ENCODE measurements at regions not wholly inside any gene's neighbourhood (a gene's known extent, or its start where the extent isn't known, plus 50 kb on each side); places are given as distances from the start of the nearest gene placed in this dataset.
"Not testable (repeated sequence)": the region's sequence is repeated elsewhere in the genome, so short reads cannot be mapped to it uniquely, and the experiment has no call there.

- H4K91ac ChIP-seq (replicated peaks; ENCODE audit: insufficient read length, low read length); H3K9me3 ChIP-seq (ENCODE audit: insufficient read depth in 2 of 2, low read depth in 1 of 2, low read length in 1 of 2); DNase-seq (ENCODE audit: low read depth in 1 of 2, low spot score in 2 of 2): not testable (repeated sequence)
Observed at GRCh38 chr3:20370273-20371063, 184.5 kb upstream of the SGO1 start.

More at GRCh38 chr3:20370273-20371063, 184.5 kb upstream of the SGO1 start:
- FAIRE-seq; H3K23ac ChIP-seq (ENCODE audit: insufficient read length); POLR2A ChIA-PET (ENCODE audit: partially characterized antibody); H2AK5ac ChIP-seq (ENCODE audit: low read depth, low read length); H3K27me3 ChIP-seq (replicated peaks in 1 of 4; ENCODE audit: control insufficient read depth in 3 of 4, extremely low read depth in 1 of 4, insufficient read depth in 3 of 4, low read length in 3 of 4); H4K20me1 ChIP-seq (replicated peaks in 1 of 2; ENCODE audit: control insufficient read depth in 1 of 2, insufficient read depth in 2 of 2, low read length in 2 of 2); H3K4me1 ChIP-seq (replicated peaks in 1 of 4; ENCODE audit: control insufficient read depth in 3 of 4, insufficient read depth in 4 of 4, low read length in 3 of 4); H3K9ac ChIP-seq (replicated peaks in 1 of 4; ENCODE audit: extremely low read depth in 1 of 4, low read depth in 3 of 4, low read length in 3 of 4); H3K27ac ChIP-seq (ENCODE audit: low read depth, low read length); H3K79me2 ChIP-seq (ENCODE audit: control insufficient read depth in 1 of 2, insufficient read depth in 2 of 2, low read length in 2 of 2); H2AFZ ChIP-seq (ENCODE audit: low read length); H2BK15ac ChIP-seq (ENCODE audit: low read length); H3K56ac ChIP-seq (replicated peaks; ENCODE audit: insufficient read length, low read depth, low read length); CTCF ChIA-PET (ENCODE audit: partially characterized antibody); H3K79me1 ChIP-seq (ENCODE audit: low read depth, low read length); H4K5ac ChIP-seq (ENCODE audit: insufficient read length, low read depth, low read length); H3K4me2 ChIP-seq (ENCODE audit: insufficient read depth in 1 of 2, low read depth in 2 of 2, low read length in 2 of 2); H3K18ac ChIP-seq (ENCODE audit: extremely low read depth, low read length); H3K23me2 ChIP-seq (ENCODE audit: low read depth, low read length); H3K36me3 ChIP-seq (ENCODE audit: control insufficient read depth in 2 of 4, insufficient read depth in 4 of 4, low read length in 3 of 4); H2BK12ac ChIP-seq (ENCODE audit: low read depth, low read length); H2BK5ac ChIP-seq (ENCODE audit: low read depth, low read length); H4K8ac ChIP-seq (ENCODE audit: extremely low read depth, insufficient read depth, low read length); H2BK120ac ChIP-seq (replicated peaks; ENCODE audit: low read depth, low read length); H3K14ac ChIP-seq (ENCODE audit: insufficient read length); H2BK20ac ChIP-seq (ENCODE audit: low read length); H3K4me3 ChIP-seq (ENCODE audit: extremely low read depth in 1 of 4, insufficient read depth in 2 of 4, low read depth in 3 of 4, low read length in 4 of 4); H3K4ac ChIP-seq (replicated peaks; ENCODE audit: insufficient read length, low read depth, low read length): not testable (repeated sequence)
- 96% methylated on average over 22 of the region's 23 CpGs; no CpG with 5 or more reads in 1 of the 2 experiments for WGBS, 2 experiments (ENCODE audit: extremely low coverage in 1 of 2, insufficient coverage in 1 of 2, insufficient read length in 1 of 2, insufficient replicate concordance in 2 of 2, low coverage in 1 of 2, low lambda C conversion rate in 2 of 2, missing lambda C conversion rate in 1 of 2)
